RWPE1 (cell line): ENCODE measurements at regions not wholly inside any gene's neighbourhood (a gene's known extent, or its start where the extent isn't known, plus 50 kb on each side); places are given as distances from the start of the nearest gene placed in this dataset.

Experiments used
- CTCF ChIA-PET: fragments of 350-600 bp; sonication (Branson Sonifier 250); formaldehyde crosslinking; extraction: SDS; loops from one replicate; lab custom pipeline; 2021; lab: Yijun Ruan, JAX
- POLR2A ChIA-PET: fragments of 400-600 bp; formaldehyde crosslinking; extraction: SDS; loops from one replicate; lab custom pipeline; 2020; ENCODE audit warnings: antibody characterized with exemption; ENCODE audit not compliant: low non-redundant PET; lab: Yijun Ruan, JAX
- DNase-seq: peaks from one replicate; pipeline ENCODE4 v3.0.0; 2012; ENCODE audit warnings: low spot score
- H3K27ac ChIP-seq: fragments of 450-650 bp; 2 replicates; pipeline ENCODE4 v1.5.1; 2017
- CTCF ChIP-seq: fragments of 450-650 bp; conservative IDR thresholded peaks from 2 replicates; pipeline ENCODE4 v1.5.1; 2017; ENCODE audit warnings: low read depth, mild to moderate bottlenecking

- POLR2A ChIA-PET, result no interaction called here
- CTCF ChIA-PET, result interaction anchor here (0.6 kb wide), 2 partner anchors 22 to 117 kb away, joined by 3 read pairs; no protein-coding TSS in a partner anchor
Observed at GRCh38 chr3:153268564-153269279, 106.7 kb downstream of the RAP2B start.

GRCh38 chr3:153269730-153270129 is 107.7 kb downstream of the RAP2B start:
- ChIA-PET POLR2A (no interaction called here), CTCF (interaction anchor here (0.6 kb wide), 1 partner anchor 21 kb away, joined by 3 read pairs; no protein-coding TSS in a partner anchor)
- H3K27ac ChIP-seq, result no peak overlapping the region
- TF ChIP-seq CTCF, result no peak
- DNase-seq, result no peak

More at GRCh38 chr3:153268564-153269279, 106.7 kb downstream of the RAP2B start:
- no peak overlapping the region for H3K27ac ChIP-seq
- DNase-seq, result no peak
- TF ChIP-seq CTCF, result no peak

GRCh38 chr3:153273217-153273616 is 111.2 kb downstream of the RAP2B start:
- H3K27ac ChIP-seq, result peak overlapping the region; percentile 16
- POLR2A ChIA-PET, result interaction anchor here (1.2 kb wide), 1 partner anchor 110 kb away, joined by 4 read pairs; no protein-coding TSS in a partner anchor
- CTCF ChIA-PET, result interaction anchor here (0.6 to 1.2 kb wide), 2 partner anchors 9 to 107 kb away, joined by 3 read pairs; no protein-coding TSS in a partner anchor
- DNase-seq, result no peak
- TF ChIP-seq CTCF, result no peak

- ChIA-PET CTCF (interaction anchor here (0.5 to 1.2 kb wide), 3 partner anchors 10 to 108 kb away, joined by 3 read pairs; no protein-coding TSS in a partner anchor), POLR2A (interaction anchor here (1.2 kb wide), 1 partner anchor 110 kb away, joined by 4 read pairs; no protein-coding TSS in a partner anchor)
- H3K27ac ChIP-seq, result peak overlapping the region; percentile 16
- no peak for TF ChIP-seq CTCF
- peak; percentile 32 for DNase-seq
Observed at GRCh38 chr3:153273767-153274435, 111.9 kb downstream of the RAP2B start.

- ChIA-PET CTCF (interaction anchor here (0.5 kb wide), 1 partner anchor 21 kb away, joined by 3 read pairs; no protein-coding TSS in a partner anchor), POLR2A (no interaction called here)
- no peak overlapping the region for H3K27ac ChIP-seq
- TF ChIP-seq CTCF, result no peak
- DNase-seq, result no peak
Observed at GRCh38 chr3:153274561-153274960, 112.5 kb downstream of the RAP2B start.

- DNase-seq, result no peak
- ChIA-PET CTCF (interaction anchor here (0.7 kb wide), 1 partner anchor 23 kb away, joined by 3 read pairs; no protein-coding TSS in a partner anchor), POLR2A (no interaction called here)
- no peak overlapping the region for H3K27ac ChIP-seq
- TF ChIP-seq CTCF, result no peak
Observed at GRCh38 chr3:153275514-153275913, 113.5 kb downstream of the RAP2B start.
